K562 (cell line): ENCODE measurements at regions not wholly inside any gene's neighbourhood (a gene's known extent, or its start where the extent isn't known, plus 50 kb on each side); places are given as distances from the start of the nearest gene placed in this dataset.

Experiments used
- ATAC-seq: fragments of 200-7000 bp; cut with Tn5 transposase; 3 replicates; pipeline ENCODE4 v1.9.1; 2020; ENCODE audit warnings: moderate library complexity
- BruUV-seq: library from RNA; stranded (reverse); fragments of 400-500 nt; replicated peaks from 2 replicates; lab custom pipeline; 2021; lab: Mats Ljungman, UMichigan
- CTCF ChIA-PET: fragments of 300-600 bp; formaldehyde crosslinking; extraction: SDS; loops from one replicate; lab custom pipeline; 2021; ENCODE audit warnings: low intra/inter-chr PET ratio; lab: Yijun Ruan, JAX
- POLR2A ChIA-PET: fragments of 300-600, 350-650 bp; sonication (Branson Sonifier 250); formaldehyde crosslinking; extraction: SDS; loops from one replicate; lab custom pipeline; 2021; ENCODE audit warnings: antibody characterized with exemption, inconsistent platforms; lab: Yijun Ruan, JAX
- DNase-seq, 4 experiments: peaks; one replicate each; pipeline versions ENCODE4 v3.0.0 to v3.0.0-alpha.2; 2011 to 2018; ENCODE audit warnings: low spot score in 3 of 4, mixed read lengths in 3 of 4; ENCODE audit errors: extremely low read depth in 1 of 4
- FAIRE-seq: peaks from 2 replicates; lab custom pipeline; 2011; peaks lifted over from hg19 to GRCh38; lab: Jason Lieb, UNC
- H2AFZ ChIP-seq: 2 replicates; pipeline ENCODE4 v1.6.0; 2011; ENCODE audit warnings: low read depth, low read length, control low read depth, inconsistent platforms
- H3K27ac ChIP-seq: fragments of 200-600 bp; 3 replicates; pipeline ENCODE4 v1.8.0; 2011; ENCODE audit warnings: low read depth, mild to moderate bottlenecking, control low read depth, inconsistent platforms, low read length, moderate library complexity, mixed read lengths; ENCODE audit errors: extremely low read depth
- H3K27me3 ChIP-seq, 2 experiments: fragments of 300-600 bp in 1 of 2; 2 replicates in 1 of 2; 3 replicates in 1 of 2; pipeline versions ENCODE4 v1.6.0 to v1.8.0; 2011; ENCODE audit warnings: inconsistent platforms in 2 of 2, low read length in 2 of 2, mild to moderate bottlenecking in 1 of 2, mixed read lengths in 1 of 2, moderate library complexity in 1 of 2; ENCODE audit not compliant: control insufficient read depth in 2 of 2, insufficient read depth in 2 of 2
- H3K36me3 ChIP-seq: fragments of 300-600 bp; 3 replicates; pipeline ENCODE4 v1.8.0; 2011; ENCODE audit warnings: mild to moderate bottlenecking, low read length, inconsistent platforms; ENCODE audit not compliant: control insufficient read depth, insufficient read depth
- H3K4me1 ChIP-seq, 2 experiments: fragments of 200-600 bp in 1 of 2; replicated peaks in 1 of 2; 2 replicates in 1 of 2; 3 replicates in 1 of 2; pipeline versions ENCODE4 v1.5.1 to v1.8.0; 2011; ENCODE audit warnings: inconsistent platforms in 2 of 2, low read length in 2 of 2, mild to moderate bottlenecking in 1 of 2, mixed read lengths in 1 of 2, moderate library complexity in 1 of 2; ENCODE audit not compliant: control insufficient read depth in 2 of 2, insufficient read depth in 2 of 2
- H3K4me2 ChIP-seq: 2 replicates; pipeline ENCODE4 v1.6.1; 2011; ENCODE audit warnings: low read length, control low read depth, inconsistent platforms, mixed read lengths; ENCODE audit not compliant: insufficient read depth
- H3K4me3 ChIP-seq: fragments of 200-600 bp; sonication (generic), shearing (Covaris generic); 2 replicates; pipeline ENCODE4 v1.5.1; 2016; ENCODE audit warnings: control low read depth, inconsistent platforms
- H3K79me2 ChIP-seq: fragments of 200-600 bp; 3 replicates; pipeline ENCODE4 v1.8.0; 2011; ENCODE audit warnings: low read length, inconsistent platforms; ENCODE audit not compliant: control insufficient read depth, insufficient read depth
- H3K9ac ChIP-seq, 2 experiments: 2 replicates each; pipeline versions ENCODE4 v1.6.0 to v1.6.1; 2011; ENCODE audit warnings: low read depth in 2 of 2, low read length in 2 of 2, control low read depth in 1 of 2, inconsistent platforms in 1 of 2, mild to moderate bottlenecking in 1 of 2, mixed read lengths in 1 of 2; ENCODE audit not compliant: insufficient read depth in 1 of 2
- H3K9me1 ChIP-seq: one replicate; pipeline ENCODE4 v1.6.0; 2011; ENCODE audit warnings: inconsistent platforms, mild to moderate bottlenecking, low read length, moderate library complexity; ENCODE audit not compliant: control insufficient read depth, insufficient read depth
- H3K9me3 ChIP-seq: replicated peaks from 2 replicates; pipeline ENCODE4 v1.5.1; 2011; ENCODE audit warnings: low read depth, low read length, inconsistent platforms; ENCODE audit not compliant: control insufficient read depth, insufficient read depth
- H4K20me1 ChIP-seq: replicated peaks from 2 replicates; pipeline ENCODE4 v1.6.1; 2011; ENCODE audit warnings: low read length, inconsistent platforms, mixed read lengths; ENCODE audit not compliant: control insufficient read depth, insufficient read depth
- ARID2 ChIP-seq: fragments of 450-650 bp; IDR thresholded peaks from 2 replicates; pipeline ENCODE4 v1.6.1; 2017; ENCODE audit warnings: antibody characterized with exemption, mild to moderate bottlenecking
- CXXC5 ChIP-seq: fragments of 250-450 bp; sonication (Bioruptor Pico); IDR thresholded peaks from 2 replicates; pipeline ENCODE4 v1.8.0; 2022; ENCODE audit warnings: inconsistent platforms, mild to moderate bottlenecking, moderate library complexity
- LEF1 ChIP-seq: fragments of 450-650 bp; IDR thresholded peaks from 2 replicates; pipeline ENCODE4 v1.6.1; 2016; ENCODE audit warnings: mild to moderate bottlenecking
- PTBP1 ChIP-seq: fragments of 200-400 bp; formaldehyde crosslinking; IDR thresholded peaks from 2 replicates; pipeline ENCODE4 v1.6.1; 2017; ENCODE audit warnings: low read depth, low read length
- ZNF23 ChIP-seq: fragments of 250-450 bp; sonication (Bioruptor Pico); IDR thresholded peaks from 2 replicates; pipeline ENCODE4 v1.4.0; 2020; ENCODE audit warnings: mild to moderate bottlenecking
- ZNF778 ChIP-seq: fragments of 450-650 bp; formaldehyde crosslinking; IDR thresholded peaks from 2 replicates; pipeline ENCODE4 v1.4.0; 2020; ENCODE audit warnings: mild to moderate bottlenecking, moderate library complexity
- WGBS: fragments of 100-300 bp; shearing (Covaris generic); methylation state at CpG from one replicate; pipeline ENCODE4 v1.1.6; 2016; ENCODE audit warnings: low coverage, mixed read lengths; ENCODE audit not compliant: insufficient coverage; ENCODE audit errors: missing lambda C conversion rate; 5-methylcytosine and 5-hydroxymethylcytosine counted together
- in situ Hi-C: fragments of 300-500 bp; cut with MboI; formaldehyde crosslinking; loops from 4 replicates; pipeline ENCODE4 v1.15.0; 2018; ENCODE audit warnings: inconsistent platforms, mixed read lengths
- intact Hi-C: fragments of 100-400 bp; cut with micrococcal nuclease; formaldehyde crosslinking; loops from 2 replicates; pipeline ENCODE4 v1.14.2; 2022
- TF ChIP-seq, protein P1 (sequence below): fragments of 450-650 bp; IDR thresholded peaks from 2 replicates; pipeline ENCODE4 v1.7.1; 2018; ENCODE audit warnings: mild to moderate bottlenecking, low read depth; ENCODE audit not compliant: partially characterized antibody
- TF ChIP-seq, protein P2 (sequence below): fragments of 450-650 bp; formaldehyde crosslinking; conservative IDR thresholded peaks from 2 replicates; pipeline ENCODE4 v1.4.0; 2022; ENCODE audit warnings: mild to moderate bottlenecking, missing genetic modification characterization
- TF ChIP-seq, protein P3 (sequence below): fragments of 450-650 bp; IDR thresholded peaks from 2 replicates; pipeline ENCODE4 v1.6.1; 2016; ENCODE audit warnings: low read depth
- TF ChIP-seq, protein P4 (sequence below): sonication (generic); formaldehyde crosslinking; IDR thresholded peaks from 2 replicates; pipeline ENCODE4 v1.8.0; 2022; ENCODE audit warnings: mild to moderate bottlenecking, missing genetic modification reagents

DNA sequence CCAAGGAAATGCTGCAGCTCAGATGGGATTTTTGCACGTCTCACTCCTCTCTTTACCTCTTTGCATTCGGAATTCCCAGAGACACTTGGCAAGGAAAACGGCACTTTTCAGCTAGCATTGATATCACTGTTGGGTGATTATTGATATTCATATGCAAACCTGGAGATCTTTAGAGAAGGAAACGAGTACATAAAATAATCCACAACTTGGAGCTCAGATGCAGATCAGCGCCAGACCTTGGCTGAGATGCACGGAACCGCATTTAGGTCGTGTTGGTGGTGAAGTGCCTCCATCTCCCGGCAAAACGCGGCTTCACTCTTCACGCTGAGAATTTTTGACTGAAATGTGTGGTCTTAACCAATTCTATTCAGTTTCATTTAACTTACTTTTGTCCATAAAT is 77.2 kb upstream of the ARHGEF7 start:
- intact Hi-C loops: loop anchor here (5.0 kb wide), 1 partner anchor 71 kb away; no protein-coding TSS in a partner anchor
- H3K4me3 ChIP-seq: no peak overlapping the region
- no peaks in the 10 kb centered on the region for H3K9me3 ChIP-seq
- no TSS peak for BruUV-seq
- in situ Hi-C loops: no loop called here
- peaks cover 13 to 22% of the 10 kb centered on the region in 2 experiments; a peak in 3 of 5 replicates for H3K4me1 ChIP-seq
- H2AFZ ChIP-seq: no peak overlapping the region
- FAIRE-seq (no peak), ATAC-seq (no peak), DNase-seq (no peak)
- no peaks in the 10 kb centered on the region for H3K36me3 ChIP-seq
- 77% methylated on average over 11 of the region's 12 CpGs for WGBS
- no peak overlapping the region for H3K27ac ChIP-seq
- no peak overlapping the region for H3K9ac ChIP-seq
- H3K79me2 ChIP-seq: no peaks in the 10 kb centered on the region
- H4K20me1 ChIP-seq: no peaks in the 10 kb centered on the region
- no peaks in the 10 kb centered on the region for H3K9me1 ChIP-seq
- ChIA-PET POLR2A (interaction anchor here (1.1 kb wide), 1 partner anchor 9 kb away, joined by 3 read pairs; no protein-coding TSS in a partner anchor), CTCF (no interaction called here)
- H3K27me3 ChIP-seq: no peaks in the 10 kb centered on the region
- H3K4me2 ChIP-seq: no peak overlapping the region
- TF ChIP-seq LEF1 (no peak), ZNF23 (CRISPR knock-in tag) (no peak), CXXC5 (CRISPR knock-in tag) (no peak), ZNF778 (no peak), PTBP1 (no peak), ARID2 (no peak)
- TF ChIP-seq, protein P1, sequence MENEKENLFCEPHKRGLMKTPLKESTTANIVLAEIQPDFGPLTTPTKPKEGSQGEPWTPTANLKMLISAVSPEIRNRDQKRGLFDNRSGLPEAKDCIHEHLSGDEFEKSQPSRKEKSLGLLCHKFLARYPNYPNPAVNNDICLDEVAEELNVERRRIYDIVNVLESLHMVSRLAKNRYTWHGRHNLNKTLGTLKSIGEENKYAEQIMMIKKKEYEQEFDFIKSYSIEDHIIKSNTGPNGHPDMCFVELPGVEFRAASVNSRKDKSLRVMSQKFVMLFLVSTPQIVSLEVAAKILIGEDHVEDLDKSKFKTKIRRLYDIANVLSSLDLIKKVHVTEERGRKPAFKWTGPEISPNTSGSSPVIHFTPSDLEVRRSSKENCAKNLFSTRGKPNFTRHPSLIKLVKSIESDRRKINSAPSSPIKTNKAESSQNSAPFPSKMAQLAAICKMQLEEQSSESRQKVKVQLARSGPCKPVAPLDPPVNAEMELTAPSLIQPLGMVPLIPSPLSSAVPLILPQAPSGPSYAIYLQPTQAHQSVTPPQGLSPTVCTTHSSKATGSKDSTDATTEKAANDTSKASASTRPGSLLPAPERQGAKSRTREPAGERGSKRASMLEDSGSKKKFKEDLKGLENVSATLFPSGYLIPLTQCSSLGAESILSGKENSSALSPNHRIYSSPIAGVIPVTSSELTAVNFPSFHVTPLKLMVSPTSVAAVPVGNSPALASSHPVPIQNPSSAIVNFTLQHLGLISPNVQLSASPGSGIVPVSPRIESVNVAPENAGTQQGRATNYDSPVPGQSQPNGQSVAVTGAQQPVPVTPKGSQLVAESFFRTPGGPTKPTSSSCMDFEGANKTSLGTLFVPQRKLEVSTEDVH: no peak
- TF ChIP-seq, protein P2, sequence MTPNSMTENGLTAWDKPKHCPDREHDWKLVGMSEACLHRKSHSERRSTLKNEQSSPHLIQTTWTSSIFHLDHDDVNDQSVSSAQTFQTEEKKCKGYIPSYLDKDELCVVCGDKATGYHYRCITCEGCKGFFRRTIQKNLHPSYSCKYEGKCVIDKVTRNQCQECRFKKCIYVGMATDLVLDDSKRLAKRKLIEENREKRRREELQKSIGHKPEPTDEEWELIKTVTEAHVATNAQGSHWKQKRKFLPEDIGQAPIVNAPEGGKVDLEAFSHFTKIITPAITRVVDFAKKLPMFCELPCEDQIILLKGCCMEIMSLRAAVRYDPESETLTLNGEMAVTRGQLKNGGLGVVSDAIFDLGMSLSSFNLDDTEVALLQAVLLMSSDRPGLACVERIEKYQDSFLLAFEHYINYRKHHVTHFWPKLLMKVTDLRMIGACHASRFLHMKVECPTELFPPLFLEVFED (CRISPR knock-in tag): no peak
- TF ChIP-seq, protein P3, sequence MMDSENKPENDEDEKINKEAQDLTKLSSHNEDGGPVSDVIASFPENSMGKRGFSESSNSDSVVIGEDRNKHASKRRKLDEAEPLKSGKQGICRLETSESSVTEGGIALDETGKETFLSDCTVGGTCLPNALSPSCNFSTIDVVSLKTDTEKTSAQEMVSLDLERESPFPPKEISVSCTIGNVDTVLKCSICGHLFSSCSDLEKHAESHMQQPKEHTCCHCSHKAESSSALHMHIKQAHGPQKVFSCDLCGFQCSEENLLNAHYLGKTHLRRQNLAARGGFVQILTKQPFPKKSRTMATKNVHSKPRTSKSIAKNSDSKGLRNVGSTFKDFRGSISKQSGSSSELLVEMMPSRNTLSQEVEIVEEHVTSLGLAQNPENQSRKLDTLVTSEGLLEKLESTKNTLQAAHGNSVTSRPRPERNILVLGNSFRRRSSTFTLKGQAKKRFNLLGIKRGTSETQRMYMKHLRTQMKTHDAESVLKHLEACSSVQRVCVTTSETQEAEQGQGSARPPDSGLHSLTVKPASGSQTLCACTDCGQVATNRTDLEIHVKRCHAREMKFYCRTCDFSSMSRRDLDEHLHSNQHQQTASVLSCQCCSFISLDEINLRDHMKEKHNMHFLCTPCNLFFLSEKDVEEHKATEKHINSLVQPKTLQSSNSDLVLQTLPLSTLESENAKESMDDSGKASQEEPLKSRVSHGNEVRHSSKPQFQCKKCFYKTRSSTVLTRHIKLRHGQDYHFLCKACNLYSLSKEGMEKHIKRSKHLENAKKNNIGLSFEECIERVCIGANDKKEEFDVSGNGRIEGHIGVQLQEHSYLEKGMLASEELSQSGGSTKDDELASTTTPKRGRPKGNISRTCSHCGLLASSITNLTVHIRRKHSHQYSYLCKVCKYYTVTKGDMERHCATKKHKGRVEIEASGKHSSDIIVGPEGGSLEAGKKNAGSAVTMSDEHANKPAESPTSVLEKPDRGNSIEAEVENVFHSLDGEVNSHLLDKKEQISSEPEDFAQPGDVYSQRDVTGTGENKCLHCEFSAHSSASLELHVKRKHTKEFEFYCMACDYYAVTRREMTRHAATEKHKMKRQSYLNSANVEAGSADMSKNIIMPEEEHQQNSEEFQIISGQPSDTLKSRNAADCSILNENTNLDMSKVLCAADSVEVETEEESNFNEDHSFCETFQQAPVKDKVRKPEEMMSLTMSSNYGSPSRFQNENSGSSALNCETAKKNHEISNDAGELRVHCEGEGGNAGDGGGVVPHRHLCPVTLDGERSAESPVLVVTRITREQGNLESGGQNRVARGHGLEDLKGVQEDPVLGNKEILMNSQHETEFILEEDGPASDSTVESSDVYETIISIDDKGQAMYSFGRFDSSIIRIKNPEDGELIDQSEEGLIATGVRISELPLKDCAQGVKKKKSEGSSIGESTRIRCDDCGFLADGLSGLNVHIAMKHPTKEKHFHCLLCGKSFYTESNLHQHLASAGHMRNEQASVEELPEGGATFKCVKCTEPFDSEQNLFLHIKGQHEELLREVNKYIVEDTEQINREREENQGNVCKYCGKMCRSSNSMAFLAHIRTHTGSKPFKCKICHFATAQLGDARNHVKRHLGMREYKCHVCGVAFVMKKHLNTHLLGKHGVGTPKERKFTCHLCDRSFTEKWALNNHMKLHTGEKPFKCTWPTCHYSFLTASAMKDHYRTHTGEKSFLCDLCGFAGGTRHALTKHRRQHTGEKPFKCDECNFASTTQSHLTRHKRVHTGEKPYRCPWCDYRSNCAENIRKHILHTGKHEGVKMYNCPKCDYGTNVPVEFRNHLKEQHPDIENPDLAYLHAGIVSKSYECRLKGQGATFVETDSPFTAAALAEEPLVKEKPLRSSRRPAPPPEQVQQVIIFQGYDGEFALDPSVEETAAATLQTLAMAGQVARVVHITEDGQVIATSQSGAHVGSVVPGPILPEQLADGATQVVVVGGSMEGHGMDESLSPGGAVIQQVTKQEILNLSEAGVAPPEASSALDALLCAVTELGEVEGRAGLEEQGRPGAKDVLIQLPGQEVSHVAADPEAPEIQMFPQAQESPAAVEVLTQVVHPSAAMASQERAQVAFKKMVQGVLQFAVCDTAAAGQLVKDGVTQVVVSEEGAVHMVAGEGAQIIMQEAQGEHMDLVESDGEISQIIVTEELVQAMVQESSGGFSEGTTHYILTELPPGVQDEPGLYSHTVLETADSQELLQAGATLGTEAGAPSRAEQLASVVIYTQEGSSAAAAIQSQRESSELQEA: no peak
- TF ChIP-seq, protein P4, sequence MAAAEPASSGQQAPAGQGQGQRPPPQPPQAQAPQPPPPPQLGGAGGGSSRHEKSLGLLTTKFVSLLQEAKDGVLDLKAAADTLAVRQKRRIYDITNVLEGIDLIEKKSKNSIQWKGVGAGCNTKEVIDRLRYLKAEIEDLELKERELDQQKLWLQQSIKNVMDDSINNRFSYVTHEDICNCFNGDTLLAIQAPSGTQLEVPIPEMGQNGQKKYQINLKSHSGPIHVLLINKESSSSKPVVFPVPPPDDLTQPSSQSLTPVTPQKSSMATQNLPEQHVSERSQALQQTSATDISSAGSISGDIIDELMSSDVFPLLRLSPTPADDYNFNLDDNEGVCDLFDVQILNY (CRISPR knock-in tag): no peak
